GM21360 (cell line): ENCODE measurements at regions not wholly inside any gene's neighbourhood (a gene's known extent, or its start where the extent isn't known, plus 50 kb on each side); places are given as distances from the start of the nearest gene placed in this dataset.
"Not testable (repeated sequence)": the region's sequence is repeated elsewhere in the genome, so short reads cannot be mapped to it uniquely, and the experiment has no call there.

ENCODE experiments used
- ATAC-seq: cut with Tn5 transposase; IDR thresholded peaks from one replicate; pipeline ENCODE4 v1.9.1; 2021; ENCODE audit warnings: mild to moderate bottlenecking, moderate library complexity; ENCODE audit not compliant: unreplicated experiment

DNA sequence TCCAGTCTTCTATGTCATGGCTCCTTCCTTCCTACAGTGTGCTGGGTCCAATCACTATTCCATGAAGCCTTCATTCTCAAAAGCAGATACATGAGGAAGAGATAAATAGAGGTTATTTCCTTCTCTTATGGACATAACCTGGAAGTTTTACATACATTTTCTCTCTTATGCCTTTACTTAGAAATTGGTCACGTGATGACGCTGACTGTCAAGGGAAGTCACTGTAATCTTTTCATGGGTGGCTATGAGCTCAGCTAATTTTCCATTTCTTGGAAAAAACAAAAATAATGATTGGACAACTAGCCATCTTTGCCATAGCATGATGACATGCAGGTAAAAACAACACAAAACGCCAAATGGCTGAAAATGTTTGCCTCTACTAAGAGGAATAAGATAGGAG is 151.6 kb upstream of the PRSS16 start:
- no peak for ATAC-seq

DNA sequence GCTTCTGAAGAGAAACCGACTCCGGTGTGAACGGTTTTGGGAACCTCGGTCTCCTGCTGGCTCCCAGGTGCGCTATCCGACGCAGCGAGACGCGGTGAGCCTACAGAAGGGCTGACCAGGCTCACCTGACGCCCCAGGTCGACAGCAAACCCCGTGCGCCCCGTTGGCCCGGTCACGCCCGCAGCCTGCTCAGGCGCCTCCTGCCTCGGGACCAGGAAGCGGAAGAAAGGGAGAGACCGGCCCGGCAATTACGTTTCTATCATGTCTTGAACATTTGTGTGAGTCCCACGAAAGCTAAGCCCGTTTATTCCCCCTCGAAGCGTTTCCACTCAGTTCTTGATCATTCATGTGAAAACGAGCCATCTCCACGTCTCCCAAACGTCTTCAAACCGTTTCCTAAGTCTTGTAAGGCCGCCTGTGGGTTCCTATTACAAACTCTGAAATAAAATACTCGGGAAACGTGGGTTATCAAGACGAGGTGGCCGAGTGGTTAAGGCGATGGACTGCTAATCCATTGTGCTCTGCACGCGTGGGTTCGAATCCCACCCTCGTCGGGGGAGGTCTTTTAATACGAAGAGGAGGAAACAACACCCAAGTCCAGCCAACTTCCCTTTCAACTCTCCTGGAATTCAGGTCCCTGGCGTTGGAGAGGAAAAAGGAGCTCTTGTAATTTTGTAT is 150.5 kb upstream of the PRSS16 start:
- ATAC-seq, result no peak

DNA sequence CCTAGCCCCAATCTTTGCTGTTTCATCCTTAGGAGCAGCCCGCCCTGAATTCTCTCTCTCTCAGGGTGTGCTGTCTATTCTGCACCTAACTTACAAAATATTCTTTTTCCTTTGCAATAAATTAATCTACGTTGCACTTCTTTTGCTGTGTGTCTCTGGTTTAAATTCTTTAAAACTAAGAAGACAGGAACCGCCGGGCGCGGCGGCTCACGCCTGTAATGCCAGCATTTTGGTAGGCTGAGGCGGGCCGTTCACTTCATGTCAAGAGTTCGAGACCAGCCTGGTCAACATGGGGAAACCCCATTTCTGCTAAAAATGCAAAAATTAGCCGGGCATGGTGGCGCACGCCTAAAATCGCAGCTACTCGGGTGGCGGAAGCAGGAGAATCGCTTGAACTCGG is 148.5 kb upstream of the PRSS16 start:
- no peak for ATAC-seq

DNA sequence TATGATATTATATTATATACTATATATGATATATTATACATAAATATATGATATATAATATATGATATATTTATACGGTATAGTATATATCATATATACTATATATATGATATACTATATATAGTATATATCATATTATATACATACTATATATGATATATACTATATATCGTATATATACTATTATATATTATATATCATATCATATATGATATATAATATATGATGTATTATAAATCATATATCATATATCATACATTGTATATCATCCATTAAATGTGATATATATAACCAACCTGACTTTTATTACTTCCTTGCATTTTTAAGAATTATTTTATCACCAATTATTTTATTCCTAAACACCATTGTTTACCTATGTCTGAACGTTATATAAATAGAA is 146.6 kb upstream of the PRSS16 start:
- no peak for ATAC-seq

DNA sequence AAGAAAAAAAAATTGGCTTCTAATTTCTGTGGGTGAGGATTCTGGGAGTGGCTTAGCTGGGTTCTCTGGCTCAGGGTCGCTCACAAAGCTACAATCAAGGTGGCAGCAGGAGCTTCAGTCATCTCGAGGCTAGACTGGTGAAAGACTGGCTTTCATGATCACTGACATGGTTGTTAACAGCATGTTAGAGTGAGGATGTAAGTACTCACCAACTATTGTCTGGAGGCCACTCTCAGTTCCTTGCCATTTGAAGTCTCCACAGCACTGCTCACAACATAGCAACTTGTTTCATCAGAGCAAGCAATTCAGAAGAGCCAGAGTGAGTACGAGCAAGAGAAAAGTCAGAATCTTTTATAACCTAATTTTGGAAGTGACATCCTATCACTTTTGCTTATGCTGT is 145.7 kb upstream of the PRSS16 start:
- no peak for ATAC-seq

DNA sequence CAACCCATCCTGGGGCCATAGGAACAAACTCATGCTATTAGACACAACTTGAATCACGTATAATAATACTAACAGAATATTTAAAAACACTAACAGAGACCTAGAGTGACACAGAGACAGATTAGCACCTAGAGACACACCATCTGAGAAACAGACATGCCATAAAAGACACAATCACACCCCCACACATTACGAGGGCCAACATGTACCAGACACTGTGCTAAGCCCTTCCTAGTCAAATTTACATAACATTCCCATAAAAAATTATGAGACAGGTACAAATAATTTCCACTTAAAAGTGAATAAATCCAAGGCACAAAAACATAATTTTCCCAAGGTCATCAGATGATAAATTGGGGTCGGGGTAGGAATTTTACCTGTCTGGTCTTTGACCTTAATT is 141.1 kb upstream of the PRSS16 start:
- no peak for ATAC-seq

DNA sequence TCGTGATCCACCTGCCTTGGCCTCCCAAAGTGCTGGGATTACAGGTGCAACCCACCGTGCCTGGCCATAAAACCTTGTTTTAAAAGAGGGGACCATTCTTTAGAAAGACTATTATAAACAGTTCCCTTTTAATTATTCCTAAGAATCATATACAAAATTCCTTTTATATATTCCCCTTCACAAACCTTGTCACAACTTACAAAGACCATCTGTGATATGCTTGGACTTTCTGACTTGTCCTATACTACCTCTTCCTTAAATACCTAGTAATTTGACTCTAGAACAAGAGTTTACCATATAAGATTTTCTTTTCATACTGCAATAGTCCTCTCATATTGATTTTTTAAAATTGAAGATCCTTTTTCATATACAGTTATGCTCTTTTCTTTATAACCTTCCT is 135.8 kb upstream of the PRSS16 start:
- no peak for ATAC-seq

DNA sequence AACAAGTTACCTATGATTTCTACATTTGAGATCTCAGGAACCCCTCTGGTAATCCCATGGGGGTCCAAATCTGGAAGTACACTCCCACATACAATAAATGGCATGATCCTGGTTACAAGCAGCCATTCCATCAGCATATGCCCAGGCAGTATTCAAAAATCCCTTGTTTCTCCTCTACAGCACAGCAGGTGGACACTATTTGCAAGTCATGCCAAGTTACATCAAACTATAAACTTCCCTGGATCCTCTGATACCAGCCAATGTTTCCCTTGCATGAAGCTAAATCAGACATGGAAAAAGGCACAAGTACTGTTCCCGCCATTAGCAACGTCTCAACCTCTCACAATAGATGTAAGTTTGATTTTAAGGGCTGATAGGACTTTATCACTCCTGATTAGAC is 134.5 kb upstream of the PRSS16 start:
- ATAC-seq, result no peak

DNA sequence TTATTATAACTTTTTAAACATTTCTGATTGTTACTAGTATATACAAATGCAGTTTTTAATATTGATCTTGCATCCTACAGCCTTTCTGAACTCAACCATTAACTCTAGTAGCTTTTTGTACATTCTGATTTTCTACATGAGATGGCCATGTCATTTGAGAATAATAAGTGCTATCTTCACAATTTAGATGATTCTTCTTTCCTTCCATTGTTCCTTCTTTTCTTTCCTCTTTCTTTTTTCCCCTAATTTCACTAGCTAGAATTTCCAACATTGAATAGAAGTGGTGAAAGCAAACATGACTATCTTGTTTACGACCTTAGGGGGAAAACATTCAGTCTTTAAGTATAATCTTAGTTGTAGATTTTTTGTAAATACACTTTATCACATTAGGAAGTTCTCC is 128.2 kb upstream of the PRSS16 start:
- no peak for ATAC-seq

DNA sequence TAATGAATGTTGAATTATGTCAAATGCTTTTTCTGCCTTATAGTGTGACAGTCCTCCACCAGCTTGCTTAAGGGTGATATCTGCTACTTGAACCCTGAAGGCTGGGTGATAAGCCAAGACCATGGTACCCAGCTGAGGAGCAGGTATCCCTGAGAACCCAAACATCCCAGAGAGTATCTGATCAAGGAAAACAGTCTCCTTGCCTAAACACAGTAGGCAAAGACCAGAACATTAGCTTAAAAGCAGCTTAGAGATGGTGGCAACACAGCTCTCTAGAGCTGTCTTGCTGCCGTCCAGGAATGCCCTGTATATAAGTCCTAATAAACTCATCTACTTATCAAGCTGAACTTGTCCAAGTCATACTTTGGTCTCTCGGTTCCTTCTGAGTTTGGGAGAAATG is 127.7 kb upstream of the PRSS16 start:
- no peak for ATAC-seq

DNA sequence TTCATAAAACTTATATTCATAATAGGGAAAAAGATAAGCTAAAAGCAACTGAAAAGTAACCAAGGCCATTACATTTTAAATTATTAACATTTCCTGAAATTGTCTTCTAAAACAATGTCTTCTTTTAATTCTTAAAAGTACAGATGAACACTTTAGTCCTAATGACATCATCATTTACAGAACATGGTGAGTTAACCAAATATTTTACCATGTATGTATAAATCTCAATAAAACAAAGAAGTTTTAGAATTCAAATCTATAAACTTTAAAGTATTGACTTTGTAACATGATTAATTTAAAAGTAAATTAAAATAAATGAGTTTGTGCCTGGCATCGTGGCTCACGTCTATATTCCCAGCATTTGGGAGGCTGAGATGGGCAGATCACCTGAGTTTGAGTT is 125.9 kb upstream of the PRSS16 start:
- ATAC-seq, result no peak

DNA sequence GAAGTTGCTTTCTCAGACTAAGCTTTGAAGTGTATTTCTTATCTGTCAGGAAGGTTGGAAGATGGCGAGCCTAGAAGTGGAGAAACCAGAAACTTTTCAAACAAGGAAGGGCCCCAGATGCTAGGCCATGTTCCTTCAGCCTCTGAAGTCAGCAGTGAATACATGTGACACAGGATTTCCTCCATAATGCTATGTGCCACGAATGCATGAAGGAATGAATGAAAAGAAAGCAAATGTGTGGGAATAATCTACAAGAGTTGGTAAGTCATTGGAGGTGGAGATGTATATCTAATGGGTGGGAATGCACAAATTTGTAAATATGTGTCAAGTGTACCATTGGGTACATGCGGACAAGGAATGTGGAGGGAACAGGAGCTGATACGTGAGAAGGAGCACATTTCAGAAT is 123.2 kb upstream of the PRSS16 start:
- no peak for ATAC-seq

DNA sequence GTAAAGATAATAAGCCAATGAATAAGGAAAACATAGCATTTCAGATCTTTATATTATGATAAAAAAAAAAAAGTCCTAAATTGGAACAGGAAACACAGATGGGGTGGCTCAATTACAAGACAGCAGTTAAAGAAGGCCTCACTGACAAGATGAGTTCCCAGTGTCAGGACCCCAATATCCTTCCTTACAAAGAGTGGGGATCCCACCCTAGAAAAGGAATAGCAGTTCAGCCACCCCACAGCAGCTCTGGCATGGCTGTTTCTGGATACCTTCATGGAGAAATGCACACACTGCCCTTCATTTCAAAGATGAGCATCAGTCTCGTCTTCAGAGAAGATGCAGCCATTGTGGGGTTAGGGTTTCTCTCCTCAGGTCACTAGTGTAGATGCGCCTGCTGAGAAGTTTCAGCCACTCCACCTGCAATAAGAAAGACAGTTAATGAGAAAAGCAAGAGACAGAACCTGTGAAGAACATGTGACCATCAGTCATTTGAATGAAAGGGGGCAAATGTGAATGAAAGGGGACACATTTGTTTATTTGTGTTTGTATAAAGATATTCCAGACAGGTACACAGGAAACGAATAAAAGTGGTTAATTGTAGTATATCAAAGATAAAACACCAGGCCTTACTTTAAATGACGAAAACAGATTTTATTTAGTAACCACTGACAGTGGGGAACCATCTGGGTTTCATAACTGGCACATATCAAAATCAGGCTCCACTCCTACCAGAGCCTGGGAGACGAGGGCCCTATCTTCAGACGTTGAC is 121.3 kb upstream of the PRSS16 start:
- no peak for ATAC-seq

DNA sequence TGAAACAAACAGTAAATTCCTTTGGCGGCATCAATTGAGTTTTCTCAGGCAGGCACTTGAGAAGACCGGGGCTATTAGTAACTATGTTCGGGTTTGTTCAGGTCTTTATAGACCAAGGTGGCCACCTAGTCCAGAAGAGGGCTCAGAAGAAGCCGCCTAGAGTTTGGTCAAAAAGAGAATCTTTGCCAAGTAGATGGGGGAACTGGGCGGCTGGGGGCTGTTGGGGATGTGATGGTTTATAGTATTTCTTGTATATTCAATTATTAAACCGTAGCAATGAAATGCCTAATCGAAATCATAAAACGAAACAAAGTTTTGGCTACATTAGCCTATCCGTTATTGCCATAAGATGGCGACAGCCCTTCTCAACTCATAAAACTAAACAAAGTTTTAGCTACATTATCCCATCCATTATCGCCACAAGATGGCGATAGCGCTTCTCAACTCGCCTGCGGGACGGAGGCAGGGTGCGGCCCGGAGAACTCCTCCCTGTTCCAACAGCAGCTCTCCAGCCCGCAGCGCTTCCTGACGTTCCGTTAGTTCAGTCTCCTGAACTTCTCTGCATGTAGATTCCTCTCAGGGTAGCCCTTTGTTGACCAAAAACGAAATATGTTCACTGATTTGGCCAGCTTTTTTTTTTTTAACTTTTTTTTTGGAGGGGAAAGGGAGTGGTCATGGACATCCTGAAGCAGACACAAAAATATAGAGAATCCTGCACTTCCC is 120.5 kb upstream of the PRSS16 start:
- peak; percentile 47 for ATAC-seq

DNA sequence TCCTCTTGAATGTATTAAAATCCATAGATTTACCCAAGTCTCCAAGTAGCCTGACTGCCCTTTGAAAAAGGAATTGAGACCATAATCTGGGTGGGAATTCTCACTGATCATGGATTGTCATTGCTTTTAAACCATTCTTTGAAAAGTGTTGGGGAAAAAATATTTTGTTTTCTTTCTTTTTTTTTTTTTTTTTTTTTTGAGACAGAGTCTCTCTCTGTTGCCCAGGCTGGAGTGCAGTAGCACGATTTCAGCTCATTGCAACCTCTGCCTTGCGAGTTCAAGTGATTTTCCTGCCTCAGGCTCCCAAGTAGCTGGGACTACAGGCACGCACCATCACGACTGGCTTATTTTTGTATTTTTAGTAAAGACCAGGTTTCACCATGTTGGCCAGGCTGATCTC is 119.6 kb upstream of the PRSS16 start:
- not testable (repeated sequence) for ATAC-seq

DNA sequence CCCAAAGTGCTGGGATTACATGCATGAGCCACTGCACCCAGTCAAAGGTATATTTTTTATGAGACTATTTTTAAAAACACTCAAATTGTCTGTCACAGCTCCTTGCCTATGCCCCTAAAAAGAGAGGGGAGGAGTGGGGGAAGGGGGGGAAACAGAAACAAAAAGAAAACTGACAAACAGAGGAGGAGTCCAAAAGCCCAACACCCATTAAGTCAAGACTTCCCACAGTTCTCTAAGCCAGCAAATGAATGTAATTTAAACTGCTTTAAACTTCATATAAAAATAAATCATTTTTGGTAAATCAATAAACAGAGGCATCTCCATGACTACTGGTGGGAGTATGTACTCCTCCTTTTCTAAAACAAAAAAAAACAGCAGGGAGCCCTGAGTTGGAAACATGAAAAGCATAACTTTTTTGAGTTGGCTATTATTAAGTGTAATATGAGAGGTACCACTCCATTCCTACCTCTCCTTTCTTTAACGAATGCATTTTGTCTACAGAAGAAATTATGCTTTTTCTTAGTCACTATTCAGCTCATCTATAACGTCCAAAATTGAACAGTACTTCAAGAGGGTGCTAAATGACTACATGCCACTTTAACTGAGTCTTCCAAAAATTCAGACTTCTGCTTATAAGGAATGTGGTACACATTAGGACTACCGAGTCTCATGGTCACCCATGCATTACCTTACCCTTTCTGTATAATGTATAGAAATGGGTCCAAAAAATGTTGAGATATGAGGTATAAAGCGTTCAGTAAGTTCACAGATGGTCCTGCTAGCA is 119.0 kb upstream of the PRSS16 start:
- no peak for ATAC-seq

DNA sequence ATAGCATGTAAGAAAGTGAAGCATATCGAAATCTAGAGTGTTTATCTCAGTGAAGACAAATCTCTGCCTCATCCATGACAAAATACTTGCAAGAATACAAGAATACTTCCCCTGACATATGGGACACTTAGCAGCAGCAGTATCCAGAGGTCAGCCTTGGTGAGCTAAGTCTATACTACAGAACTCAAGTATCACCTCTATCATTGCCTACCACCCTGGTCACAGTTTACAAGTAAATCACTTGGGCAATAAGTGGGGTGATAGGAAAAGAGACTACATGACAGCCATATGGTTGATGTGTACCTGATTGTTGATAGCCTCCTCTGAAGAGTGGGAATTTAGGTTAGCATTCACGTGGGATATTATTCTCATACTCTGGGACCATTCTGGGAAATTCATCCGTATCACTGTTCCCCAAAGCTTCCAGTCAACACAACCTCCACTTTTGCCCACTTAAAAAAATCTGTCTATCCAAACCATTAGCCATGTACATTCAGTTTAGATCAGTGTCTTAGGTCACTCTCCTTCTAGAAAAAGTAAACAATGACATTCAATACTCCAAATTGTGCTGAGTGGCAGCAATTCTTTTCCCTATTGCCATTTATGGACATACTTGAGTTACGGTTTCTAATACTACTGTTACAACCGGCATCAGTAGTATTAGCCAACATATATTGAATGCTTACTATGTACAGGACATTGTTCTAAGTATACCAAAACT is 118.2 kb upstream of the PRSS16 start:
- ATAC-seq, result no peak

DNA sequence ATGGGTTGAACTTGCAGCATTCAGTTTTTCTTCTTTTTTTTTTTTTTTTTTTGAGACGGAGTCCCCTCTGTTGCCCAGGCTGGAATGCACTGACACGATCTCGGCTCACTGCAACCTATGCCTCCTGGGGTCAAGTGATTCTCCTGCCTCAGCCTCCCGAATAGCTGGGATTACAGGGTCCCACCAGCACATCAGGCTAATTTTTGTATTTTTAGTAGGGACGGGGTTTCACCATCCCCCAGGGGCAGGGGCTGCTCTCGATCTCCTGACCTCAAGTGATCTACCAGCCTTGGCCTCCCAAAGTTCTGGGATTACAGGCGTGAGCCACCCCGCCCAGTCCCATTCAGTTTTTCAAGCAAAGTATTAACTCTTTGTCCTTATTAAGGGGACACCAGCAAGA is 117.6 kb upstream of the PRSS16 start:
- ATAC-seq, result no peak

DNA sequence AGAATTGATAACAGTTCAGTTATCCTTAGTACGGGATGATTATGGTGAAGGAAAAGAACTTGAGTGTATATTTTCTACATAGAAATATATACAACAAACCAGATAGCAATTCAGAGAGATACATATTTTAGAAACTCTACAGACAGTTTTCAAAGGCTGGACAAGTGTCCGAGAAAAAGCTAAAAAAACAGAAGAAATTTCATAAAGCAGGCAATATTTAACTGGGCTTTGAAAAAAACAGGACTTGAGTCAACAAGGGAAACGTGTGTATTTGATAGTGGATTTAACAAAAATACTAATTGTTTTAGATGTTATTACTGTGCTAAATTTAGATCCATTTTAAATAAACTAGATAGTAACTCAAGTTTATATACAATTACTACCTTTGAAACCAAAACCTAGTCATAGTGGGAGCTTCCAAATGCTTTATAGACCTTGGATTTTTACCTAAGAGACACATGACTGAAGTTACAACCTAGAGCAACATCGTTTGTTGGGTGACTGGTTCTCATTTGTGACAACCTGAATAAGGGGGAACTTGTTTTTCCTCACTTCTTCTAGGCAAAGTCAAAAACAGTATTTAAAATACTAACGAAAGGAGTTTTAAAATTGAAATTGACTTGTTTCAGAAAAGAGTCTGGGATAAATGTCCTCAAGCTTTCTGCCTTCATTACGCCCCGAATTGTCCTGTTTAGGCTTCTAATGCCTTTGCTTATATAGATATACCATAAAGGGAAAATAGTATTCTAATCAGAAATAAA is 116.7 kb upstream of the PRSS16 start:
- no peak for ATAC-seq

DNA sequence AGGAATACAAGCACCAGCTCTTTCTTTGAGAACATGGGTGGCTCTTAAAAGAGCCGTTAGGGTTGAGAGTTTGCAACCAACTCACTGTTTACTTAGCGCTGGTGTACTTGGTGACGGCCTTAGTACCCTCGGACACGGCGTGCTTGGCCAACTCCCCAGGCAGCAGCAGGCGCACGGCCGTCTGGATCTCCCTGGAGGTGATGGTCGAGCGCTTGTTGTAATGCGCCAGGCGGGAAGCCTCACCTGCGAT is 115.3 kb upstream of the PRSS16 start:
- ATAC-seq, result peak; percentile 10
